Left hindlimb (tissue), 1 donor: ENCODE measurements at regions not wholly inside any gene's neighbourhood (a gene's known extent, or its start where the extent isn't known, plus 50 kb on each side); places are given as distances from the start of the nearest gene placed in this dataset.

Experiments used
- DNase-seq: peaks from one replicate; pipeline ENCODE4 v3.0.0-alpha.2; 2018

GRCh38 chr17:33797181-33797580 is 457.9 kb upstream of the CCL2 start:
- DNase-seq, result no peak

DNA sequence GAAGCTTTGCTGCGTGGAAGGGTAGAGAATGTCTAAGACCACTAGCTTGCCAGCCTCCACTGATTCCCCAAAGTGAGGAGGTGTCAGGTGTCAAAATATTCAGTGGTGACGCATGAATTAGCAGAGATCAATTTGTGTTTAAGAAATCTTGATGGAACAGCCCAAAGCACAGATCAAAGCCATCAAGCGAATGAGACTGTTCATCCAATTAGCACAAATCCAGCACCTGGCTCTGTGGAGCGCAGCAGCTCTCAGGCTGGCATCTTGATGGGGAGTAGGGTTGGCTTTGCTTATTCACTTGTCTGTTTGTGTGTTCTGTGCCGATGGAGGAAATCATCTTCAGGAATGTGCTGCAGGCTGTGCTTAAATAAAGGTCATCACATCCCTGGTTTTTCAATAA is 456.8 kb upstream of the CCL2 start:
- DNase-seq, result no peak

GRCh38 chr17:33802349-33803198 is 452.5 kb upstream of the CCL2 start:
- no peak for DNase-seq

DNA sequence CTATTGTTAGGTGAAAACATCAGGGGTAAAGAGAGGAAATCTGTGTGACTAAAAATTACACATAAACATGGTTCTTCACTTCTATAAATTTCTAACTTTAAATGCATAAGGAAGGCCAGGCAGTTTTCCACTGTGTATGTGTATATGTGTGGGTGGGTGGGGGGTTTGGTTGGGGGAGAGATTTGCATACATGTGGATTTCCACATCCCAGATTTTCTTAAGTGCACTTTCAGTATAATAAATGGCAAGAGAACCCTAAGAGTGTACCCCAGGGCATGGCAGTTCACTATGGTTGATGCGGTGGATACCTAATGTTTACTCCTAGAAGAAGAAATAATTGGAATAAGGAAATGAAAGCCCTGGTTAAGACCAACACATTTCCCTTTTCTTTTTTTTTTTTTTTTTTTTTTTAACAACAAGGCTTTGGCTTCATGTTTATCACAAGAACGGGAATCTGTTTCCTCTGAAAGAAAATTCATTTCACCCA is 451.8 kb upstream of the CCL2 start:
- DNase-seq, result no peak

GRCh38 chr17:33803686-33804085 is 451.4 kb upstream of the CCL2 start:
- DNase-seq, result no peak

GRCh38 chr17:33804401-33804800 is 450.7 kb upstream of the CCL2 start:
- no peak for DNase-seq

DNA sequence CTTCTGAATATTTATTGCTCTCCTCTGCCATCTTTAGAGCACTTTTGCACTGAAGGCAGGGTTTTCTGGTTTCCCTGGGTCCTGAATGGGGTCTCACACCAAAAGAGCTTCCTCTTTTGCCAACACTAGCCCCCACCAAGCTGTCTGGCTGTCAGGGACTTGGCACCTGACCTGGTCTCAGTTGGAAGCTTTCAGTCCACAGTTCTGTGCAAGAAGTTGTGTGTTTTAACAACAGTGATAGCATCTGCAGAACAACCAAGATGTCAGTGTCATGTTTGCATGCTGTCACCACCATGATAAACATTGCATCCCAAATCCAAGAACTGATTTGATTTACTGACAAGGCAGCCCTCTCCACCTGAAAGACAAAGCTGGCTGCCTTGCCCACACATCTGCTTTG is 448.5 kb upstream of the CCL2 start:
- no peak for DNase-seq

DNA sequence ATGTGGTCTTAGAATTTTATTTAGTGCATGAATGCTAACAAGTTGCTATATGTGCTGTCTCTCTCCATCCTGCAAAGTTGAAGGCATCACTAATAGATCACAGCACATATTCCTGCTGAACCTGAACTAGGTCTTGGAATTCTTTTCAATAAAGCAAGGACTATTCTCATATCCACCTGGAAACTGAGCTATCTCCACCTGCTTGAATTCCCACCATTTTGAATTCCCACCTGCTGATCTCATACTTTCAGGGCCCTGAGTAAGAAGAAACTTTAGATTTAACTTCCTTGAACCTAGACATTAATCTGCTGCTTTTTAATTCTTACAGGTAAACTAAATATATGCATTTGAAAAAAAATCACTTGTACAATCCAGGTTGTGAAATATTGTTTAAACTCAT is 445.3 kb upstream of the CCL2 start:
- DNase-seq, result no peak

GRCh38 chr17:33811004-33811760 is 443.9 kb upstream of the CCL2 start:
- DNase-seq, result no peak

DNA sequence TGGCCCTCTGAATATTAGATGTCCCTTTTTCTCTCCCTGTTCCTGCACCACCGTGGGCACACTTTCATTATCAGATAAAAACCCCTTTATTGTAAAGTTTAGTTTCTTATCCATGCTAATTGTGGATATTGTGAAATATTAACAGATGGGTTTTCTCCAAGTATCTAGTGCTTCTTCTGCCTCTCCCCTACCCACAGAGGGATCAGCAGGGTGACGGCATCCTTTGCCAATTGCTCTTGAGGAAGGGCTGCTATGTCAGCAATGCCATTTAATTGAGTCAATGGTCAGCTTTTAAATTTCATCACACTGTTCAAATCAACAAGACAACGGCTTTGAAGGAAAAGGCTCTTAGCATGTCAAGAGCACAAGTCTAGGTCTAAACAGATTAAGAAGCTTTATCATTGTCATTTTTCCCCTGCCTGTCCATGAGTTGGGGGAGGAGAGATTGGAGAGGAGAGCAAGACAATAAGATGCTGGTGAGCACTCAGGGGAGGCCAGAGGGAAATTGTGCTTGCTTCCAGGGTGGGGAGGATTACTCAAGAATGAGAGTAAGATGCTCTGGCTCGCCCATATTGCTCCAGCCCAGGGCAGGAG is 443.0 kb upstream of the CCL2 start:
- no peak for DNase-seq

DNA sequence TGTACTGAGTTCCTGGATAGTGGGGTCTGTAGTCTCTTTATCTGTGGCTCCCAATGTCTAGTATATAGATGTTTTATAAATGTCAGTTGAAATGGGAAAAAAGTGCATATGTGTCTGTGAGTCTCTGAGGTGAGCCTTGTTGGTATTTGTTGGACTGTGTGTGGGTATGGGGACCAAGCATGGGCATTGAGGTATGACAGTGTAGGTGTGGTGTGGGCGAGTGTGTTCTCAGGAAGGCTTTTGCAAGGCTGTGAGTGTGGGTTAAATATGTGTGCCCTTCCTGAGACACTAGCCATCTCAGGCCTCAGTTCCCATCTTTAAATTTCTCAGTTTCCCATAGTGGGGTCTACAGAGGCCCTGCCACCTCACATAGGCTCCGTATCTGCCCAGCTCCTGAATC is 440.2 kb upstream of the CCL2 start:
- no peak for DNase-seq

GRCh38 chr17:33816036-33816435 is 439.0 kb upstream of the CCL2 start:
- DNase-seq, result no peak

DNA sequence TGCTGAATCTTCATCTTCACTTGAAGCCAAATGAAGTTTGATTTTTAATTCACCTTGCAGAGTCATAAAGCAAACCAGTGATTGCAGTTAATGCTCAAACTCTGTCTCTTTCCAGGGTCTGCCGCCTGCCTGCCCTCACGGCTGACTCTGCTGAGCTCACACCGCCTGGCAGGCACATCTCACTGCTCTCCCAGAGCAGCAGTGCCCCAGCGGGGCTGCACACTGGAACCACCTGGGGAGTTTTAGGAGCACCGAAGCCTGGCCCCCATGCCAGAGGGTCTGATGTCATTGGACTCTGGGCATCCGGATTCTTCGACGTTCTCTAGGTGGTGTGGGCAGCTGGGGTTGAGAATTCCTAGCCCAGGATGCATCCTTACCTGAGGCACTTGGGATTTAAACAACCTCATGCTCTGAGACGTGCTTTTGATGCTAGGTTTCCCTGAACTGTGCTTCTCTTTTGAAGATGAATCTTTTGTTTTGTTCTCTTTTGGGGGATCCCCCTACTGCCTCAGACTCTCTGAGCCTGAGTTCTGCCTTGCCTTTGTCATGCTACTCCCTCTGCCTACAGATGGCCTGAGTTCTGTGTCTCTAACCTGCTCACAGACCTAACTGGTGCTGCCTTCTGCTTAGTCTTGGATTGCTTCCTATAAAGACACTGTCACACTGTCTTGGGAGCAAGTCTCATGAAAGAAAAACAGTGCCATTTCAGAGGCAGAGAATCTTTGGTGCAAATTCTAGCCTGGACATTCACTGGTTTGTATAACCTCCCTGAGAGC is 438.1 kb upstream of the CCL2 start:
- no peak for DNase-seq

GRCh38 chr17:33819539-33819938 is 435.5 kb upstream of the CCL2 start:
- no peak for DNase-seq

- no peak for DNase-seq
Measured at GRCh38 chr17:33832262-33832661, 422.8 kb upstream of the CCL2 start.

- no peak for DNase-seq
Measured at GRCh38 chr17:33837281-33837680, 417.8 kb upstream of the CCL2 start.

DNA sequence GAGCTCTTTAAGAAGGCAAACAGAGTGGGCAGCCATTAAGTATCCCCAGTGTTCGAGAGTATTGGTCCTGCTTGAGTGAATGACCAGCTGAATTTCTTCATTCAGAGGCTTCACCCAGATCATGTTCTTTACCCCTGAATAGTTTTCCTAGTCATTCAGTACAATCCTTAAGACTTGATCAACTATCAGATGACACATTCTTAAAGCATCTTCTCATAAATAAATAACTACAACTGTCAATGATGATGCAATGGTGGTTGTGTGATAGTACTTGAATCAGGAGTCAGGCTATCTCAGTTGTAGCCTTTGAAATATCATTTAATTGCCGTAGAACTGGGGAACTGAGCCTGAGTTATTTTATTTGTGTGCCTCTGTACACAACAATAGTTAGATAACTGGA is 416.8 kb upstream of the CCL2 start:
- no peak for DNase-seq

GRCh38 chr17:33847900-33848299 is 407.2 kb upstream of the CCL2 start:
- DNase-seq, result no peak

GRCh38 chr17:33848433-33848832 is 406.7 kb upstream of the CCL2 start:
- DNase-seq, result no peak

GRCh38 chr17:33854596-33854995 is 400.5 kb upstream of the CCL2 start:
- DNase-seq, result no peak

DNA sequence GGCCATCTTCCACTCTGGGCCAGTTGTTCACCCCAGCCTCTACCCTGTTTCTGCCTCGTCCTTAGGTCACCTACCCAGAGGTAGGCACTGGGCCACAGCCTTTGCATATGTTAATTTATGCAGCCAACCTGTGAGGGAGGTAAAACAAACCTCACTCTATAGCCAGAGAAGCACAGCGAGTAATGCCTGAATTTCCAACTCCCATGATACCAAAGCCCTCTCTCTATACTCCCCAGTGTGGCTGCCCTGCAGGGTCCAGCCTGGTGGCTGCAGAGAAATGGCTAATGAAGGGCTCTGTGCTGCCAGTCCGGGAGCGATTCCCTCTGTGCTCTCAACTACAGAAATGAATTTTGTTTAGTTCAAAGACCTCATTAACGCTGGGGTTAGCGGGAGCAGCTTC is 397.0 kb upstream of the CCL2 start:
- DNase-seq, result no peak

DNA sequence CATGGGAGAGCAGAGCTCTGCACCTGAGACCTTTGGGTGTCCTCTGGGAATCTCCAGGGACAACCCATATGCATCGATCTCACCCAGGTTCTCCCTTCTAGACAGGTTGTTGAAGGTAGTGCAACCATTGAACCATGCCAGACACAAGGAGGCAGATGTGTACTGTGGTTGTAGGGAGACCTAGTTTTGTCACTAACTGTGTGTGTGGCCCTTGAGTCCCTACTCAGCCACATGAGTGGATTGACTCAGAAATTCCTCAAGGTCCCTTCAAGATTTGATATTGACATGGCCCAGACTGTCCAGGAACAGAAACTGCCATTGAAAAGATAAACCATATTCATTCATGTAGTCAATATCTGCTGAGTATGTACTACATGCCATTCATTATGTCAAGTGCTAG is 396.4 kb upstream of the CCL2 start:
- DNase-seq, result no peak
